ENCODE measurements at regions not wholly inside any gene's neighbourhood (a gene's known extent, or its start where the extent isn't known, plus 50 kb on each side); places are given as distances from the start of the nearest gene placed in this dataset.
"Not testable (repeated sequence)": the region's sequence is repeated elsewhere in the genome, so short reads cannot be mapped to it uniquely, and the experiment has no call there.

DNA sequence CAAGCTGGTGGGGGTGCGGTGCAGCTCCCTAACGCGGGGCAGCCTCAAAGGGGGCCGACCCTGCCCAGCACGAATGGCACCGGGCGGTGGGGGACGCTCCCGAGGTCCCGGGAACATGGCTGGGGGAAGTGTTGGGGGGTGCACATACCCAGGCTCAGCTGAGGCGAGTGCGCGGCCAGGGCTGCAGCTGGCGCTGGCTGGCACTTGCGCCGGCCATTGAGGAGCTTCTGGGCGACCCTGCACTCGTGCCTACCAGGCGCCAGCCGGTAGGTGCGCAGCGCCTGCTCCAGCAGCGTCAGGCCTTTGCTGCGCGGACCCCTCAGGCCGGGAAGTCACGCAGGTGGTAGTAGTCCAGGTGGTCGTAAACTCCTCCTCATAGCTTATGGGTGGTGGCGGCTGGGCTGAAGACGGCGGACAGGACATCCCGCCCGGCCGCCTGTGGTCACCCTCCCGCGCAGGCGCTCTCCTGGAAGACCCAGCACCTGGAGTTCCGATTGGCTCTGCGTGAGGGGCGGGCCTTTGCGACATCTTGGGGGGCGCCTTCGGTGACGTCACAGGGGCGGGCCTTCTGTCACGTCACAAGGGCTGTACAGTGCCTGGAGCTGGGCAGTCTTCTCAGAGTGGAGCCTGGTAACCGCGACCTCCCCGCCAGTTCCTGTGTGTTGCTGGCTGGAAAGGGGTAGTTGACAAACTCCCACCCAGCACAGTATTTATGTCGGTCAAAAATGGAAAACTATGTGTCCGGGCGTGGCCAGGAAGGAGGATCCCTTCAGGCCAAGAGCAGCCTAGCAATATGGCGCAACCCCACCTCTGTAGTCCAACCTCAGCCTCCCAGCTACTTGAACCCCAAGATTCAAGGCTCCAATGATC lies 74.5 kb upstream of the ERV3-1 start:
- TF ChIP-seq, protein P1, sequence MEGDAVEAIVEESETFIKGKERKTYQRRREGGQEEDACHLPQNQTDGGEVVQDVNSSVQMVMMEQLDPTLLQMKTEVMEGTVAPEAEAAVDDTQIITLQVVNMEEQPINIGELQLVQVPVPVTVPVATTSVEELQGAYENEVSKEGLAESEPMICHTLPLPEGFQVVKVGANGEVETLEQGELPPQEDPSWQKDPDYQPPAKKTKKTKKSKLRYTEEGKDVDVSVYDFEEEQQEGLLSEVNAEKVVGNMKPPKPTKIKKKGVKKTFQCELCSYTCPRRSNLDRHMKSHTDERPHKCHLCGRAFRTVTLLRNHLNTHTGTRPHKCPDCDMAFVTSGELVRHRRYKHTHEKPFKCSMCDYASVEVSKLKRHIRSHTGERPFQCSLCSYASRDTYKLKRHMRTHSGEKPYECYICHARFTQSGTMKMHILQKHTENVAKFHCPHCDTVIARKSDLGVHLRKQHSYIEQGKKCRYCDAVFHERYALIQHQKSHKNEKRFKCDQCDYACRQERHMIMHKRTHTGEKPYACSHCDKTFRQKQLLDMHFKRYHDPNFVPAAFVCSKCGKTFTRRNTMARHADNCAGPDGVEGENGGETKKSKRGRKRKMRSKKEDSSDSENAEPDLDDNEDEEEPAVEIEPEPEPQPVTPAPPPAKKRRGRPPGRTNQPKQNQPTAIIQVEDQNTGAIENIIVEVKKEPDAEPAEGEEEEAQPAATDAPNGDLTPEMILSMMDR (conservative IDR thresholded peaks at IDR 0.05 in 1 of 2, IDR thresholded peaks at IDR 0.05 in 1 of 2; ENCODE audit: low read depth in 1 of 2, low read length in 2 of 2) = not testable (repeated sequence)
- TF ChIP-seq EZH2 (IDR thresholded peaks at IDR 0.05; ENCODE audit: low read length, missing control alignments) = not testable (repeated sequence)
